ENCODE measurements at regions not wholly inside any gene's neighbourhood (a gene's known extent, or its start where the extent isn't known, plus 50 kb on each side); places are given as distances from the start of the nearest gene placed in this dataset.
"Not testable (repeated sequence)": the region's sequence is repeated elsewhere in the genome, so short reads cannot be mapped to it uniquely, and the experiment has no call there.

DNA sequence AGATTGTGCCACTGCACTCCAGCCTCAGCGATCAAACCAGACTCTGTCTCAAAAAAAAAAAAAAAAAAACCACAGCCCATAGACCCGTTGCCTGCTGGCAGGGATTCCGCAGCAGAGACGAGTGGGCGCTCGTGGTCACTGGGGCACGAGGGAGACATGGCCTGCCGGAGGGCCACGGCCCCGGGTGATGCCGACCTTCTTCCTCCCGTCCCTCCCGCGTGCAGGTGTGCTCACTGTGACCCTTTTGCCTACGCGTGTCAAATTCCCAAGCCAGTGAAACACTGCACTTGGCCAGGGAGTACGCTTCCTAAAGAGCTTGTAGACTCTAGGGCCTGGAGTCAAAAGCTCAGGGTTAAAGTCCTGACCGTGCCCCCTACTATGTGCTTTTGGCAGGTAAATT, 397.6 kb upstream of the MYT1L start:
- TF ChIP-seq, protein P1, sequence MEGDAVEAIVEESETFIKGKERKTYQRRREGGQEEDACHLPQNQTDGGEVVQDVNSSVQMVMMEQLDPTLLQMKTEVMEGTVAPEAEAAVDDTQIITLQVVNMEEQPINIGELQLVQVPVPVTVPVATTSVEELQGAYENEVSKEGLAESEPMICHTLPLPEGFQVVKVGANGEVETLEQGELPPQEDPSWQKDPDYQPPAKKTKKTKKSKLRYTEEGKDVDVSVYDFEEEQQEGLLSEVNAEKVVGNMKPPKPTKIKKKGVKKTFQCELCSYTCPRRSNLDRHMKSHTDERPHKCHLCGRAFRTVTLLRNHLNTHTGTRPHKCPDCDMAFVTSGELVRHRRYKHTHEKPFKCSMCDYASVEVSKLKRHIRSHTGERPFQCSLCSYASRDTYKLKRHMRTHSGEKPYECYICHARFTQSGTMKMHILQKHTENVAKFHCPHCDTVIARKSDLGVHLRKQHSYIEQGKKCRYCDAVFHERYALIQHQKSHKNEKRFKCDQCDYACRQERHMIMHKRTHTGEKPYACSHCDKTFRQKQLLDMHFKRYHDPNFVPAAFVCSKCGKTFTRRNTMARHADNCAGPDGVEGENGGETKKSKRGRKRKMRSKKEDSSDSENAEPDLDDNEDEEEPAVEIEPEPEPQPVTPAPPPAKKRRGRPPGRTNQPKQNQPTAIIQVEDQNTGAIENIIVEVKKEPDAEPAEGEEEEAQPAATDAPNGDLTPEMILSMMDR (IDR thresholded peaks at IDR 0.05; ENCODE audit: insufficient read depth, missing control alignments) = no peak
- FAIRE-seq = no peak
- DNase-seq (ENCODE audit: insufficient read length, low spot score) = no peak

DNA sequence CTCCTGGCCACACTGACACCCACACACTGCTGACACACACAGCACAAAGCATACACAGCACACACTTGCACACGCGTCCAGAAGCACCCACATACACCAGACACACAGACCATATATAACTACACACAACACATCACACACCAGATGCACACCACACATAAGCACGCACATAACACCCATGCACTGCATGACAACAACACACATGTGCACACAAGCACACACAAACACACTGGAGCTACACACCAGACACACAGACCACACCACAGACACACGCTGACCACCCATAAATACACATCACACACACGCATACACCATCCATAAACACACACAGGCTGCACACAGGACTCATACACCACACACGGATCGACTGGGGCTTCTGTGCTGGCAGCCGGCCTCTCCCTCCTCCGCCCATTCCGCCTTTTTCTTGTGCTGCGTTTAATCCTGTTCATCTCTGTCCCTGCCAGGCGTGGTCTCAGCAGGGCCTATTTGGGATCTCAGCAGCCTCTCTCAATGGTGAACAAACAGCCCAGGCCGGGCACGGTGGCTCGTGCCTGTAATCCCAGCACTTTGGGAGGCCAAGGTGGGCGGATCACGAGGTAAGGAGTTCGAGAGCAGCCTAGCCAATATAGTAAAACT, 396.9 kb upstream of the MYT1L start:
- TF ChIP-seq, protein P1 (IDR thresholded peaks at IDR 0.05; ENCODE audit: insufficient read depth, missing control alignments) = no peak
- no peak for FAIRE-seq
- DNase-seq (ENCODE audit: insufficient read length, low spot score) = no peak

DNA sequence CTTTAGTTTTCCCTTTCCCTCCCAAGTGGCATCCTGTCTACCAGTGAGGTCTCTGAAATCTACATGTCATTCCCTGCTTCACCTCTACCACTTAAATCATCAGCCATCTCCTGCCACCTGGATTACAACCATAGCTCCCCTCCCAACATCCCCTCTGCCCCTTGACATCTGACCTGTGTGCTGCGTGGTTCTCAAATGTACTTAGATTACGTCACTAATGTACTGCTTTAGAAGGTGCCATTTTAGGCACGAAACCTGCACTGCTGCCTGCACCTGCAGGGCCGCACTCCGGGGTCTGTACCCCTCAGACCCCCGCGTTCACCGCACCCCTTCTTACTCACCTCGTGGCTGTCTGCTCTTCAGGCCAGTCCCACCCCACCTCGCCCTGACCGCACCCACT, 395.1 kb upstream of the MYT1L start:
- DNase-seq (ENCODE audit: insufficient read length, low spot score) (no peak), FAIRE-seq (no peak)
- TF ChIP-seq, protein P1 (IDR thresholded peaks at IDR 0.05; ENCODE audit: insufficient read depth, missing control alignments) = no peak

DNA sequence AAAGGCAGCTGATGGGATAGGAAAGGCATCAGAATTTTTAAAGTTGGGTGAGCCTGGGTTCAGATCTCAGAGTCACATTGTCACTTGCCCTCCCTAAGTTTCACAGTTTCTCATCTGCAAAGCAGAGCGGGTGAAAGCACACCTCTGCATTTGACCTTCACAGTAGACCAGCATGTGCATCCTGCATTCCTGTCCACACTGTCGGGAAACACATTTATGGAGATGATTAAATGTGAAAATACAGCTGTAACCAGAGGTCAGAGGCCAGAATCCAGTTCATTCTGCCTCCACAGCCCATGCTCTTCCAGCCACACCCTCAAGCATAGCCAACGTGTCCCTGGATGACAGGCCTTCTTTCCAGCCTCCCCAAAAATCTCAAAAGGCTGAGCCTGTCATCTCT, 392.0 kb upstream of the MYT1L start:
- TF ChIP-seq, protein P1 (IDR thresholded peaks at IDR 0.05; ENCODE audit: insufficient read depth, missing control alignments) = no peak
- no peak for DNase-seq (ENCODE audit: insufficient read length, low spot score)
- no peak for FAIRE-seq

DNA sequence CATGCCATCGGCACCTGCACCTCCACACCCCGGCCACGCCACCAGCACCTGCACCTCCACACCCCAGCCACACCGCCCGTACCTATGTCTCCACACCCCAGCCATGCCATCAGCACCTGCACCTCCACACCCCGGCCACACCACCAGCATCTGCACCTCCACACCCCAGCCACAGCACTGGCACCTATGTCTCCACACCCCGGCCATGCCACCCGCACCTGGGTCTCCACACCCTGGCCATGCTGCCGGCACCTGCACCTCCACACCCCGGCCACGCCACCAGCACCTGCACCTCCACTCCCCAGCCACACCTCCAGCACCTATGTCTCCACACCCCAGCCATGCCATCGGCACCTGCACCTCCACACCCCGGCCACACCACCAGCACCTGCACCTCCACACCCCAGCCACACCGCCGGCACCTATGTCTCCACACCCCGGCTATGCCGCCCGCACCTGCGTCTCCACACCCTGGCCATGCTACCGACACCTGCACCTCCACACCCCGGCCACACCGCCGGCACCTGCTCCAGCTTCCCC, 390.3 kb upstream of the MYT1L start:
- TF ChIP-seq, protein P1 (IDR thresholded peaks at IDR 0.05; ENCODE audit: insufficient read depth, missing control alignments) = no peak
- DNase-seq (ENCODE audit: insufficient read length, low spot score) = no peak
- no peak for FAIRE-seq

DNA sequence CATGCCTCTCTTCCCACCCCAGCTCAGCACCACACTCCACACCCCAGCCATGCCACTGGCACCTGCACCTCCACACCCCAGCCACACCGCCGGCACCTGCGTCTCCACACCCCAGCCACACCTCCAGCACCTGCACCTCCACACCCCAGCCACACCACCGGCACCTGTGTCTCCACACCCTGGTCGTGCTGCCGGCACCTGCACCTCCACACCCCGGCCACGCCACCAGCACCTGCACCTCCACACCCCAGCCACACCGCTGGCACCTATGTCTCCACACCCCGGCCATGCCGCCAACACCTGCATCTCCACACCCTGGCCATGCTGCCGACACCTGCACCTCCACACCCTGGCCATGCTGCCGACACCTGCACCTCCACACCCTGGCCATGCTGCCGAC, 389.7 kb upstream of the MYT1L start:
- not testable (repeated sequence) for DNase-seq (ENCODE audit: insufficient read length, low spot score); FAIRE-seq

DNA sequence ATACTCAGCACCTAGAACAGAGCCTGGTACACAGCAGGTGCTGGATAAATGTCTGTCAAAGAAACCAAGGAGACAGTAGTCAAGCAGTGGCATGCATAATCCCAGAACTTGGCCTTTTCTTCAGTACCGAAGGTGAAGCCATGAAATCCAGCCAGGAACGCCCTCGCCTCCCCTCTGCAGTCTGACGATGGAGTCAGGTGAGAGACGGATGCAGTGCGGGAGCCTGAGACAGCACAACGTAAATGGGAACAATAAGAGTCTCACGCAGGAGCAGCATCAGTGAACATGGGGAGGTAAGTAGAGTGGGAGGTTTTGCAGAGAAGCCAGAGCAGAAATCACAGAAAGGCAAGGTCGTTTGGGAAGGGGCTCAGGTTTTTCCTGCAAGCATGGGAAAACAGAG, 389.3 kb upstream of the MYT1L start:
- TF ChIP-seq, protein P1 (IDR thresholded peaks at IDR 0.05; ENCODE audit: insufficient read depth, missing control alignments) = no peak
- DNase-seq (ENCODE audit: insufficient read length, low spot score) = no peak
- no peak for FAIRE-seq

Measured in D721Med (cell line).